ENCODE measurements at regions not wholly inside any gene's neighbourhood (a gene's known extent, or its start where the extent isn't known, plus 50 kb on each side); places are given as distances from the start of the nearest gene placed in this dataset.

- Histone ChIP-seq H3K36me3 (no peaks in the 10 kb centered on the region), H3K9me3 (no peaks in the 10 kb centered on the region), H3K27ac (no peak overlapping the region), H3K4me1 (no peaks in the 10 kb centered on the region), H3K4me3 (no peak overlapping the region), H3K27me3 (no peaks in the 10 kb centered on the region)
- TF ChIP-seq POLR2A (IDR thresholded peaks at IDR 0.05) (no peak), CTCF (IDR thresholded peaks at IDR 0.05) (no peak)
- no peak for DNase-seq
Measured at GRCh38 chr1:238558156-238558555, 667.4 kb upstream of the ZP4 start.

GRCh38 chr1:238552271-238552670 is 661.5 kb upstream of the ZP4 start:
- Histone ChIP-seq H3K27ac (no peak overlapping the region), H3K9me3 (no peaks in the 10 kb centered on the region), H3K4me1 (no peaks in the 10 kb centered on the region), H3K27me3 (no peaks in the 10 kb centered on the region), H3K36me3 (no peaks in the 10 kb centered on the region), H3K4me3 (no peak overlapping the region)
- TF ChIP-seq POLR2A (IDR thresholded peaks at IDR 0.05) (no peak), CTCF (IDR thresholded peaks at IDR 0.05) (no peak)
- no peak for DNase-seq

GRCh38 chr1:238549137-238549536 is 658.4 kb upstream of the ZP4 start:
- no peak for TF ChIP-seq POLR2A (IDR thresholded peaks at IDR 0.05)
- no peak for TF ChIP-seq CTCF (IDR thresholded peaks at IDR 0.05)
- no peak for DNase-seq
- Histone ChIP-seq H3K36me3 (no peaks in the 10 kb centered on the region), H3K4me1 (no peaks in the 10 kb centered on the region), H3K27me3 (no peaks in the 10 kb centered on the region), H3K27ac (no peak overlapping the region), H3K9me3 (no peaks in the 10 kb centered on the region), H3K4me3 (no peak overlapping the region)

GRCh38 chr1:238546118-238546517 is 655.4 kb upstream of the ZP4 start:
- no peaks in the 10 kb centered on the region for H3K4me1 ChIP-seq
- H3K27me3 ChIP-seq: no peaks in the 10 kb centered on the region
- H3K27ac ChIP-seq: no peak overlapping the region
- no peak for TF ChIP-seq POLR2A (IDR thresholded peaks at IDR 0.05)
- no peak for TF ChIP-seq CTCF (IDR thresholded peaks at IDR 0.05)
- no peaks in the 10 kb centered on the region for H3K9me3 ChIP-seq
- no peaks in the 10 kb centered on the region for H3K36me3 ChIP-seq
- no peak overlapping the region for H3K4me3 ChIP-seq
- DNase-seq: no peak

- Histone ChIP-seq H3K9me3 (no peaks in the 10 kb centered on the region), H3K27me3 (no peaks in the 10 kb centered on the region), H3K4me3 (no peak overlapping the region), H3K4me1 (no peaks in the 10 kb centered on the region), H3K27ac (no peak overlapping the region), H3K36me3 (no peaks in the 10 kb centered on the region)
- no peak for DNase-seq
- TF ChIP-seq CTCF (IDR thresholded peaks at IDR 0.05) (no peak), POLR2A (IDR thresholded peaks at IDR 0.05) (no peak)
Measured at GRCh38 chr1:238537641-238538040, 646.9 kb upstream of the ZP4 start.

GRCh38 chr1:238530209-238530851 is 639.6 kb upstream of the ZP4 start:
- H3K4me1 ChIP-seq: no peaks in the 10 kb centered on the region
- no peak overlapping the region for H3K4me3 ChIP-seq
- no peak for DNase-seq
- H3K9me3 ChIP-seq: peaks cover 0 to 5% (median 0%) of the 10 kb centered on the region in 4 donors
- no peak overlapping the region for H3K27ac ChIP-seq
- TF ChIP-seq POLR2A (IDR thresholded peaks at IDR 0.05) (no peak), CTCF (IDR thresholded peaks at IDR 0.05) (no peak)
- H3K36me3 ChIP-seq: no peaks in the 10 kb centered on the region
- H3K27me3 ChIP-seq: no peaks in the 10 kb centered on the region
